ENCODE measurements at regions not wholly inside any gene's neighbourhood (a gene's known extent, or its start where the extent isn't known, plus 50 kb on each side); places are given as distances from the start of the nearest gene placed in this dataset.

DNA sequence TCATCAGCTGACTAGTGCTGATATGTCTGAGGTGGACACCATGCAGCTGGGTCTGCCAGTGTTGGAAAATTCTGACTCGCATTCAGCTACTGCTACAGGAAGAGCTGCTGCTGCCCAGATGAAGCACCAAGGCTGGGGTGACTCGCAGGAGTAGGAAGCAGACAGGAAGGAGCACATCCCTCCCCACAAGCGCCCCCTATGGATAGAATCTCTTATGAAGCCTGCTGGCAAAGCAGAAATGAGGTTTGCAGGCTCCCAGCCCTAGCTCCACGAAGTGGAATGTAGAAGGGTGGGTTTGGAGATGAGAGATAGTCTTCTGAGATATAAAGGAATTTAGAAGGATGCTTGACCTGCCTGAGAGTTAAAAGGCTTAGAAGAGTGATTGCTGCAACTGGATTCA lies 443.0 kb downstream of the ACTL7B start:
- intact Hi-C loops (cut with DNase I) = no loop called here
- peaks cover 23% of the 10 kb centered on the region for H3K4me1 ChIP-seq
- H3K27ac ChIP-seq = no peak overlapping the region
- no peak overlapping the region for H3K4me3 ChIP-seq
- TF ChIP-seq POLR2A (IDR thresholded peaks at IDR 0.05) (no peak), POLR2AphosphoS5 (IDR thresholded peaks at IDR 0.05; ENCODE audit: insufficient read depth in 1 of 2, low read depth in 1 of 2) (no peak)
- TF ChIP-seq, protein P1, sequence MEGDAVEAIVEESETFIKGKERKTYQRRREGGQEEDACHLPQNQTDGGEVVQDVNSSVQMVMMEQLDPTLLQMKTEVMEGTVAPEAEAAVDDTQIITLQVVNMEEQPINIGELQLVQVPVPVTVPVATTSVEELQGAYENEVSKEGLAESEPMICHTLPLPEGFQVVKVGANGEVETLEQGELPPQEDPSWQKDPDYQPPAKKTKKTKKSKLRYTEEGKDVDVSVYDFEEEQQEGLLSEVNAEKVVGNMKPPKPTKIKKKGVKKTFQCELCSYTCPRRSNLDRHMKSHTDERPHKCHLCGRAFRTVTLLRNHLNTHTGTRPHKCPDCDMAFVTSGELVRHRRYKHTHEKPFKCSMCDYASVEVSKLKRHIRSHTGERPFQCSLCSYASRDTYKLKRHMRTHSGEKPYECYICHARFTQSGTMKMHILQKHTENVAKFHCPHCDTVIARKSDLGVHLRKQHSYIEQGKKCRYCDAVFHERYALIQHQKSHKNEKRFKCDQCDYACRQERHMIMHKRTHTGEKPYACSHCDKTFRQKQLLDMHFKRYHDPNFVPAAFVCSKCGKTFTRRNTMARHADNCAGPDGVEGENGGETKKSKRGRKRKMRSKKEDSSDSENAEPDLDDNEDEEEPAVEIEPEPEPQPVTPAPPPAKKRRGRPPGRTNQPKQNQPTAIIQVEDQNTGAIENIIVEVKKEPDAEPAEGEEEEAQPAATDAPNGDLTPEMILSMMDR (IDR thresholded peaks at IDR 0.05) = no peak
- H3K9me3 ChIP-seq = no peaks in the 10 kb centered on the region
- no peaks in the 10 kb centered on the region for H3K36me3 ChIP-seq
- DNase-seq (ENCODE audit: extremely low spot score in 2 of 2) = no peak
- no peaks in the 10 kb centered on the region for H3K27me3 ChIP-seq

DNA sequence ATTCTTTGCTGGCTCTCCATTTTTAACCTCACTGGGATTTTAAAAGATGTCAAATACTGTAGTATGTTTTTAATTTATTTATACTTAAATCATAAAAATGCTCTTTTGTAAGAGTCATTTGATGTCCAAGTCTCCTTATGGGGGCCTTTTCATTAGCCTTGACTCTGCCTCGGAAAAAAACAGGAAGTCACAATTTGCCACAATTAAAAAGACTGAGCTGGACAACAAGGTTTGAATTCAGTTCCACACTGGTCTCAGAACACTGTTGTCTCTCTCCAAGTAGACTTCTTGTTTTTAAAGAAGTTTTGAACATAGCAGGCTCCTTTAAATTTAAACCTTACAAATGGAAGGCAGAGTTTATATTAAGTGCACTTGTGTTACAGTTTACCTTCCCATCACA lies 444.2 kb downstream of the ACTL7B start:
- H3K4me1 ChIP-seq = peaks cover 23% of the 10 kb centered on the region
- H3K27ac ChIP-seq = no peak overlapping the region
- H3K27me3 ChIP-seq = no peaks in the 10 kb centered on the region
- no peak for DNase-seq (ENCODE audit: extremely low spot score in 2 of 2)
- H3K9me3 ChIP-seq = no peaks in the 10 kb centered on the region
- H3K36me3 ChIP-seq = no peaks in the 10 kb centered on the region
- H3K4me3 ChIP-seq = no peak overlapping the region
- TF ChIP-seq POLR2AphosphoS5 (IDR thresholded peaks at IDR 0.05; ENCODE audit: insufficient read depth in 1 of 2, low read depth in 1 of 2) = no peak
- TF ChIP-seq, protein P1 (IDR thresholded peaks at IDR 0.05) = no peak
- no peak for TF ChIP-seq POLR2A (IDR thresholded peaks at IDR 0.05)
- intact Hi-C loops (cut with DNase I) = no loop called here

DNA sequence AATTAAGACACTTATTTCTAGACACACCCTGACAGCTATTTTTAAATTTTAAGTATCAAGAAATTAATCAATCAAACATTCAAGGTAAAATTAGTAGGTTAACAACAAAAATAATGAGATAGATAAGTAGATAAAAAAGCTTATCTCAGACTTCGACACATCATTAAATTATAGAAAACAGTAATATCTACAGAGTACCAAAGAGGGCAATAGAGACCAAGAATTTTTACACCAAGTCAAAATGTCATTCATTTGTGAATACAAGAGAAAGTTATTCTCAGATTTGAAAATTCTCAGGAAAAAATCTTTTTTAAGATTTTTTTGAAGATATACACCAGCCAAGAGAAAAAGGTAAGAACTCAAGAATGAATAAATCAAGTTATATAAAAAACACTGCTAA lies 445.6 kb downstream of the ACTL7B start:
- TF ChIP-seq POLR2A (IDR thresholded peaks at IDR 0.05) (no peak), POLR2AphosphoS5 (IDR thresholded peaks at IDR 0.05; ENCODE audit: insufficient read depth in 1 of 2, low read depth in 1 of 2) (no peak)
- TF ChIP-seq, protein P1 (IDR thresholded peaks at IDR 0.05) = no peak
- Histone ChIP-seq H3K36me3 (no peaks in the 10 kb centered on the region), H3K9me3 (no peaks in the 10 kb centered on the region), H3K4me1 (peaks cover 23% of the 10 kb centered on the region), H3K27ac (no peak overlapping the region), H3K4me3 (no peak overlapping the region), H3K27me3 (no peaks in the 10 kb centered on the region)
- DNase-seq (ENCODE audit: extremely low spot score in 2 of 2) = no peak
- intact Hi-C loops (cut with DNase I) = no loop called here

DNA sequence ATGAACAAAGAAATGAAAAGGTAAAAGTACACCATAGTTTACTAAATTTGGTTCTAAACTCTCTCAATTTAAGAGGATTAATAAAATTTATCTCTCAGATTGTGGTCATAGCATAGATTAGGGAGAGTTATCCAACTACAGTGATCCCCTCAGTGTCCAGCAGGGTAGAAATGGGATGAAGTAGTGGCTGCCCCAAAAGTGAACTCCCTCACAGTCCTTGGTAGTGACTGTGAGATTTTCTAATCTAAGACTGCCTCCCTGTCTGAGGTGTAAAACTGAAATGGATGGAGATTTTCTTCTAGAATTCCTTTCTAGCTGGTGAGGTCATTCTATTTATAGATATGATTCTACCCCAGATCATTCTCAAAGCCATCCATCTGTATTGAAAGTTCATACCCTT lies 455.5 kb downstream of the ACTL7B start:
- no peak for DNase-seq (ENCODE audit: extremely low spot score in 2 of 2)
- TF ChIP-seq POLR2AphosphoS5 (IDR thresholded peaks at IDR 0.05; ENCODE audit: insufficient read depth in 1 of 2, low read depth in 1 of 2) (no peak), POLR2A (IDR thresholded peaks at IDR 0.05) (no peak)
- TF ChIP-seq, protein P1 (IDR thresholded peaks at IDR 0.05) = no peak
- Histone ChIP-seq H3K27me3 (no peaks in the 10 kb centered on the region), H3K27ac (no peak overlapping the region), H3K4me1 (no peaks in the 10 kb centered on the region), H3K36me3 (no peaks in the 10 kb centered on the region), H3K4me3 (no peak overlapping the region), H3K9me3 (no peaks in the 10 kb centered on the region)
- intact Hi-C loops (cut with DNase I) = no loop called here

DNA sequence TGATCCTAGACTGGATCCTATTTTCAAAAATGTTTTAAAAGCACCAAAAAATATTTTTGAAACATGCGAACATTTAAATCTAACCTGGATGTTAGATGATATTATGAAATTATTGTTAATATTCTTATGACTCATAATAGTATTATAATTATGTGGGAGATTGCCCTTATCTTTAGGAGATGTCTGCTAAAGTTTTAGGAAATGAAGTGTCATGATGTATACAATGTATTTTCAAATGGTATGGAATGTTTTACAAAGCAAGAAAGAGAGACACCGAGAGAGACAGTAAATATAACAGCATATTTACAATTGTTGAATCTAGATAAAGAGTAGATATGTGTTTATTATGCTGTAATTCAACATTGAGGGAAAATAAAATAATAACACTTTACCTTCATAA lies 455.9 kb downstream of the ACTL7B start:
- Histone ChIP-seq H3K27ac (no peak overlapping the region), H3K36me3 (no peaks in the 10 kb centered on the region), H3K27me3 (no peaks in the 10 kb centered on the region), H3K4me3 (no peak overlapping the region), H3K4me1 (no peaks in the 10 kb centered on the region), H3K9me3 (no peaks in the 10 kb centered on the region)
- TF ChIP-seq, protein P1 (IDR thresholded peaks at IDR 0.05) = no peak
- TF ChIP-seq POLR2AphosphoS5 (IDR thresholded peaks at IDR 0.05; ENCODE audit: insufficient read depth in 1 of 2, low read depth in 1 of 2) (no peak), POLR2A (IDR thresholded peaks at IDR 0.05) (no peak)
- DNase-seq (ENCODE audit: extremely low spot score in 2 of 2) = no peak
- intact Hi-C loops (cut with DNase I) = no loop called here

Measured in vagina (tissue), 2 donors.